GM21529 (cell line): ENCODE measurements at regions not wholly inside any gene's neighbourhood (a gene's known extent, or its start where the extent isn't known, plus 50 kb on each side); places are given as distances from the start of the nearest gene placed in this dataset.
"Not testable (repeated sequence)": the region's sequence is repeated elsewhere in the genome, so short reads cannot be mapped to it uniquely, and the experiment has no call there.

Experiments
- ATAC-seq: cut with Tn5 transposase; IDR thresholded peaks from one replicate; pipeline ENCODE4 v1.9.1; 2021; ENCODE audit not compliant: unreplicated experiment

- ATAC-seq: no peak
Observed at GRCh38 chr5:1958211-1959010, 75.7 kb upstream of the IRX4 start.

DNA sequence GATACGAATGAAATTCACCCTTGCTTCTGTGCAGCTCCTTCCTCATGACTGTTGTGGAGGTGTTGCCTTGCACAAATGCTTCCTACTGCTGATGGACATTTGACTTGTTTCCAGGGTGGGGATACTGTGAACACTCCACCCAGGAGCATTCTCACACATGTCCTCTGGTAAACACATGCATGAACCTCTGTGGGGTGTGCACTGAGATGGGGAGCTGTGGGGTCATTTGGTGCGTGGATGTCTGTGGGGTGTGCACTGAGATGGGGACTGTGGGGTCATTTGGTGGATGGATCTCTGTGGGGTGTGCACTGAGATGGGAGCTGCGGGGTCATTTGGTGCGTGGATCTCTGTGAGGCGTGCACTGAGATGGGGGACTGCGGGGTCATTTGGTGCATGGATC, 72.9 kb upstream of the IRX4 start:
- ATAC-seq: no peak

DNA sequence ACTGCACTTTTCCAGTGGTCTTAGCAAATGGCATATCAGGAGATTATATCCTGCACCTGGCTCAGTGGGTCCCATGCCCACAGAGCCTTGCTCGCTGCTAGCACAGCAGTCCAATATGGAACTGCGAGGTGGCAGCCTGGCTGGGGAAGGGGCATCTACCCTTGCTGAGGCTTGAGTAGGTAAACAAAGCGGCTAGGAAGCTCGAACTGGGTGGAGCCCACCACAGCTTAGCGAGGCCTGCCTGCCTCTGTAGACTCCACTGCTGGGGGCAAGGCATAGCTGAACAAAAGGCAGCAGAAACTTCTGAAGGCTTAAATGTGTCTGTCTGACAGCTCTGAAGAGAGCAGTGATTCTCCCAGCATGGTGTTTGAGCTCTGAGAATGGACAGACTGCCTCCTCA, 71.0 kb upstream of the IRX4 start:
- not testable (repeated sequence) for ATAC-seq

DNA sequence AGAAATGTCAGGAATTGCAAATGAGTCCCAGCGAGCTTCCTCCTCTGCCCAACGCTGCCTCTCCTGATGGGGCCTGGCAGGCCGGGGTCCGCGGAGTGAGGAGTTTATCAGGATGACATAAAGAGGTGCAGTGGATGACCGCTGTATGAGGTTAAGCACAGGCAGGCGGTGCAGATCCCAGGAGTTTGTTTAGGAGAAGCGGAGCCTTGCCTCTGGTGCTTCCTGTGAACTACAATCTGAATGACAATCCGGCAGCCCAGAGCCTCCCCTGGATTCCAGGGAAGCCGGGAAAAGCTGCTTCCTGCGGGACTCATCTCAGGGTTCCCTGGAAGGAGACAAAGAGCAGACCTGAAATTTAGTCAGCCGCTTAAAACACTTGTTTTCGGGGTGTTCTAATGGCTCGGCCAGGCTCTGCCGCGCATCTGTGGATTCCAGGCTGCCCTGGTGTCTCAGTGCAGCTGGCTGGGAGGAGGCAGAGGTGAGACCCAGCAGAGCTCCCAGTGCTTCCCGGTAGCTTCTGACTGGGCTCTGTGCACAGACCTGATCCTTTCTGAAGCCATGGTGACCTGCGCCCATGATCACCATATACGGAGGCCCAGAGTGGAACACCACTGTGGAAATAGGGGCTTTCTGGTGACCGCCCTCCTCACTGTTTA, 69.8 kb upstream of the IRX4 start:
- ATAC-seq: no peak

DNA sequence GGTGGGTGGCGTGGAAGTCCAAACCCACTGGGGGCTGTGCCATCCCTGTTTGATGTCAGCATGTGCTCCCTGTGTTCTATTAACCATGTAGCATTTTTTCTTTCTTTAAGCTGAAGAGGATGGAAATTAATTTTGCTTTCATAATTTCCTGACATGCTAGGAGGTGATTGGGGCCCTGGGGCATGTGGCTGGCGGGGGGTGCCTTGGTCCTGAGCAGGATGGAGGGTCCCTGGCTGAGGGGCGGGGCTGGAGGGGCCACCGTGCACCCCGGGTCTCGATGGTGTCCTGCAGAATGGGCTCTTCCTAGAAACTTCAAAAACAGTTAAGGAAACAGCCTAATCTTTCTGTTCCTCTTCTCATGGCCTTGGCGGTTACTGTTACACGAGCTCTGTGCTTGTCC, 69.3 kb upstream of the IRX4 start:
- ATAC-seq: no peak

DNA sequence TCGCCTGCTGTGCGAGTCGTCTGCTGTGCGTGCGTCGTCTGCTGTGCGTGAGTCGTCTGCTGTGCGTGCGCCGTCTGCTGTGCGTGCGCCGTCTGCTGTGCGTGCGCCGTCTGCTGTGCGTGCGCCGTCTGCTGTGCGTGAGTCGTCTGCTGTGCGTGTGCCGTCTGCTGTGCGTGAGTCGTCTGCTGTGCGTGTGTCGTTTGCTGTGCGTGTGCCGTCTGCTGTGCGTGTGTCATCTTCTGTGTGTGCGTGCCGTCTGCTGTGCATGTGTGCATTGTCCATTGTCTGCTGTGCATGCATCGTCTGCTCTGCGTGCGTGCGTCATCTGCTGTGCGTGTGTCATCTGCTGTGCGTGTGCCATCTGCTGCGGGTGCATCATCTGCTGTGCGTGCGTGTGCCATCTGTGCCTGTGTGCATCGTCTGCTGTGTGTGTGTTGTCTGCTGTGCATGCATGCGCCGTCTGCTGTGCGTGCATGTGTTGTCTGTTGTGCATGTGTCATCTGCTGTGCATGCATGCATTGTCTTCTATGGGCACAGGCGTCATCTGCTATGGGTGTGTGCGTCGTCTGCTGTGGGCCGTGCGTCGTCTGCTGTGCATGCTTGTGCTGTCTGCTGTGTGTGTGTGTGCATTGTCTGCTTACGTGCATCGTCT, 68.6 kb upstream of the IRX4 start:
- no peak for ATAC-seq

DNA sequence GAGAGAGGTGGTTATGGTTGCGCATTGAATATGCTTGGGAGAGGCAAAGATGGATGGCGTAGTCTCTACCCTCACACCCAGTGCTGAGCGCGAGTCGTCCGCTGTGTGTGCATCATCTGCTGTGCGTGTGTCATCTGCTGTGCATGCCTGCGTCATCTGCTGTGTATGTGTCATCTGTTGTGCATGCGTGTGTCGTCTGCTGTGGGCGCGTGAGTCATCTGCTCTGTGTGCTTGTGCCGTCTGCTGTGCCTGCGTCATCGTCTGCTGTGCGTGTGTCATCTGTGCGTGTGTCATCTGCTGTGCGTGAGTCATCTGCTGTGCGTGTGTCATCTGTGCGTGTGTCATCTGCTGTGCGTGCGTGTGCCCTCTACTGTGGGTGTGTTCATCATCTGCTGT, 68.0 kb upstream of the IRX4 start:
- ATAC-seq: no peak

- ATAC-seq: no peak
Observed at GRCh38 chr5:1950096-1950707, 67.5 kb upstream of the IRX4 start.

DNA sequence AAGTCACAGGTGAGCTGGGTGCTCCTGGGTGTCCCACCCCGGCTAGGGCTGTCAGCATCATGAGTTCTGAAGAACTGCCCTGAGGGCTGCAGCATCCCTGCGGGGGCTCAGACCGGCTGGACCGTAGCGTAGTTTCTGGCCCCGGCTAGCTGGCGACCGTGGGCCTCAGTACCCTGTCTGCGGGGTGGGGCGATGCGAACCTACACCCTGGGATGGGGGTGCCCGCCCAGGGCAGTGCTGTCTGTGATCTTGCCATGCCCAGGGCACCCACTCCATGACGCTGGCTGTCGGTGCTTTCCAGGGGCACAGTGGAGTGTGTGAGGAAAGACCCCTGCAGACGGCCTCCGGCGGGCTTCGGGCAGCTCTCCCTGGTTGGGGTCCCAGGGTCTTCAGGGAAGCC, 66.5 kb upstream of the IRX4 start:
- ATAC-seq: no peak

GRCh38 chr5:1948663-1949191, 66.0 kb upstream of the IRX4 start:
- no peak for ATAC-seq

DNA sequence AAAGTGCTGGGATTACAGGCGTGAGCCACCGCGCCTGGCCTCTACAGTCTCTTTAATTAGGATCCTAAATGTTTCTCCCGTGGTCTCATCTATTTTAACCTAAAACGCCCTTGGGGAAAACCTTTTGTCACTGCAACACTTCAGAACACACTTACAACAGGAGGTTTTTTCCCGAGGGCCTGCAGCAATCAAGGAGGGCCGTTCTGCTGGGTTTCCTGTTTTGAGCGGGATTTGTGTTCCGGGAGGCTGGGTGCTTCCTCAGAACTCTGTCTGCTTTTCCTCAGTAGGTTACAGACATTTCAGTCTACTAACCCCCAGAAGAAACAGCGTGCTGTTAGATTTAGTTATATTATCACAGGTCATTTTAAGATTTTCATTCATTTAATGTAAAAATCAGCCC, 65.4 kb upstream of the IRX4 start:
- ATAC-seq: no peak

- ATAC-seq: no peak
Observed at GRCh38 chr5:1946776-1947175, 64.1 kb upstream of the IRX4 start.

DNA sequence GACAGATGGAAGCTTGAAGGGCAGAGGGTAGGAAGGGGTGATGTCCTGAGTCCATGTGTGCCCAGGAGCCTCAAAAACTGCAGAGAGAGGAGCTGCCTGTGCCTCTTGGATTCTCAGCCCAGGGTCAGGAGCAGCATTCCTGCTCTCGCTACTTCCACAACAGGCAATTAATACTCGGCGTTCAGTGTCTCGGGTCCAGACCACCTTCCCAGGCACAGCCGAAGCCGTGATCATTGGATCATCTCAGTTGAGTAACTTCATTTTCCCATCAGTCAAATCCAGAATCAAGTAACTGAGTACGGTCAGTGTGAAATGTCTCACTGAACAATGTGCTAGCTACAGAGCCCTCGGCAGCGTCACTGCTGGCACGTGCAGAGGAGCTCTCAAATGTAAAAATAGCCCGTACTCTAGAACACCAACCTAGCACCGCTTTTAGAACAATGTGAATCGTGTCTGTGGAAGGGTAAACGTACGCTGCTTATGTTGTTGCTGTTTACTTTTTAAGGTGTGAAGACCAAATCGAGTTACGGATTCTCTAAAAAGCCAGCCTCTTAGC, 63.5 kb upstream of the IRX4 start:
- no peak for ATAC-seq

- ATAC-seq: no peak
Observed at GRCh38 chr5:1945606-1946005, 62.9 kb upstream of the IRX4 start.

DNA sequence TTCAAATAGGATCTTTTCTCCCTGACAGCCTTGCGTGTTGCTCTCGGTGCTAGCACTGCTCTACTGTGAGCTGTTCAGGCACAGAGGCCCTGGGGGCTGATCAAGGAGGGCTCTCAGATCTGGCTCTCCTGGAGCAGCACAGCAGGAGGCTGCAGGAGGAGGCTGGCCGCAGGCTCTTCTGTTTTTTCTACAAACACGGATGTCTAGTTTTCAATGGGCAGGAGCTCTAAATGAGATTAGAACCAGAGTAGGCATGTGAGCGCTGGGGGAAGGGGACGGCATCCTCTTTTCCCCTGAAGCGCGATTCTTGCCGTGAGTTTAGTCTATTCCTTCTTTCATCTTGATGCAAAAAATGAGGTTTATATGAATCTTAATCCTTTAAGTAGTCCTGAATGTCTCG, 61.7 kb upstream of the IRX4 start:
- ATAC-seq: no peak

- no peak for ATAC-seq
Observed at GRCh38 chr5:1943481-1943880, 60.8 kb upstream of the IRX4 start.

DNA sequence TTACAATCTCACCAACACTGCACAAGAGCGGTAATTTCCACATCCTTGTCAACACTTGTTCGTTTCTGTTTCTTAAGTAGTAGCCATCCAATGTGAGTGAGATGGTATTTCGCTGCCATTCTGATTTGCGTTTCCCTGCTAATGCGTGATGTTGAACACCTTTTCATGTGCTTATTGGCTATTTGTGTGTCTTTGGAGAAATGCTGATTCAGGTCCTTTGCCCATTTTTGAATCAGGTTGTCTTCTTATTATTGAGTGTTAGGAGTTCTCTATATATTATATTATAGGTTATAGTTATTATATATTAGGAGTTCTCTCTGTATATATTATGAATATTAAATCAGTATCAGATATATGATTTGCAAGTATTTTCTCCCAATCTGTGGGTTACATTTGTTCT, 59.9 kb upstream of the IRX4 start:
- ATAC-seq: no peak

DNA sequence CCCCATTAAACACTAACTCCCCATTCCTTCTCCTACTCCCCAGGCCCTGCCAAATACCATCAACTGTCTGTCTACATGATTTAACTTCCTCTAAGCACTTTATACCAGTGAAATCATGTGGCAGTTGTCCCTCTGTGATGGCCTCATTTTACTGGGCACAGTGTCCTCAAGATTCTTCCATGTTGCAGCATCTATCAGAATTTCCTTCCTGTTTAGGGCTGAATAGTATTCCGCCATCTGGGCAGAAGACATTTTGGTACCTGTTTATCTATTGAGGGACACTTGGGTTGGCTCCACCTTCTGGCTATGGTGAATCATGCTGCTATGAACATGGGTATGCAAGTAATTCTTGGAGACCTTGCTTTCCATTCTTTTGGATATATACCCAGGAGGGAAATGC, 59.4 kb upstream of the IRX4 start:
- no peak for ATAC-seq

- no peak for ATAC-seq
Observed at GRCh38 chr5:1939256-1939655, 56.5 kb upstream of the IRX4 start.

GRCh38 chr5:1938310-1939000, 55.7 kb upstream of the IRX4 start:
- ATAC-seq: no peak

GRCh38 chr5:1937590-1937989, 54.9 kb upstream of the IRX4 start:
- ATAC-seq: no peak
